Panc1 (cell line): ENCODE measurements at regions not wholly inside any gene's neighbourhood (a gene's known extent, or its start where the extent isn't known, plus 50 kb on each side); places are given as distances from the start of the nearest gene placed in this dataset.
"Not testable (repeated sequence)": the region's sequence is repeated elsewhere in the genome, so short reads cannot be mapped to it uniquely, and the experiment has no call there.

Source experiments
- ATAC-seq: fragments of 200-7000 bp; cut with Tn5 transposase; 2 replicates; pipeline ENCODE4 v1.9.1; 2020; ENCODE audit warnings: mild to moderate bottlenecking, moderate library complexity
- BruUV-seq: library from RNA; stranded (reverse); fragments of 400-500 nt; replicated peaks from 2 replicates; lab custom pipeline; 2021; lab: Mats Ljungman, UMichigan
- CTCF ChIA-PET: fragments of 300-600 bp; sonication (Branson Sonifier 250); formaldehyde crosslinking; loops from one replicate; lab custom pipeline; 2022; ENCODE audit warnings: antibody characterized with exemption; lab: Charles Lee
- POLR2A ChIA-PET: fragments of 300-600 bp; sonication (Branson Sonifier 250); formaldehyde crosslinking; loops from one replicate; lab custom pipeline; 2022; ENCODE audit warnings: antibody characterized with exemption; lab: Charles Lee
- DNase-seq: peaks from one replicate; pipeline ENCODE4 v3.0.0-alpha.2; 2010; ENCODE audit warnings: low read depth, low spot score
- H3K27ac ChIP-seq: 2 replicates; pipeline ENCODE4 v1.5.1; 2011; ENCODE audit warnings: mild to moderate bottlenecking, low read length, inconsistent platforms
- H3K27me3 ChIP-seq: fragments of 200-500 bp; sonication (Bioruptor generic); 2 replicates; pipeline ENCODE4 v1.6.0; 2014; ENCODE audit warnings: low read length, inconsistent platforms; ENCODE audit not compliant: control insufficient read depth, insufficient read depth
- H3K36me3 ChIP-seq: fragments of 200-500 bp; sonication (Bioruptor generic); 2 replicates; pipeline ENCODE4 v1.5.1; 2014; ENCODE audit warnings: inconsistent platforms, mild to moderate bottlenecking, low read length, moderate library complexity; ENCODE audit not compliant: control insufficient read depth, insufficient read depth
- H3K4me1 ChIP-seq: 2 replicates; pipeline ENCODE4 v1.5.1; 2011; ENCODE audit warnings: inconsistent platforms, mild to moderate bottlenecking, low read length, moderate library complexity; ENCODE audit not compliant: control insufficient read depth, insufficient read depth
- H3K4me3 ChIP-seq, 2 experiments: 2 replicates each; pipeline ENCODE4 v1.5.1; 2011 to 2012; ENCODE audit warnings: low read depth in 2 of 2, low read length in 2 of 2, mild to moderate bottlenecking in 2 of 2, inconsistent platforms in 1 of 2, moderate library complexity in 1 of 2
- H3K9me3 ChIP-seq: fragments of 200-500 bp; sonication (Bioruptor generic); 2 replicates; pipeline ENCODE4 v1.5.1; 2014; ENCODE audit warnings: low read depth, mild to moderate bottlenecking, inconsistent platforms, low read length, moderate library complexity; ENCODE audit not compliant: control insufficient read depth, insufficient read depth
- CTCF ChIP-seq: fragments of 450-650 bp; IDR thresholded peaks from 2 replicates; pipeline ENCODE4 v1.5.1; 2017; ENCODE audit warnings: mild to moderate bottlenecking
- POLR2AphosphoS5 ChIP-seq: IDR thresholded peaks from 2 replicates; pipeline ENCODE4 v1.6.1; 2012; ENCODE audit warnings: mild to moderate bottlenecking, low read depth, low read length, moderate library complexity
- REST ChIP-seq, 2 experiments: IDR thresholded peaks; 2 replicates each; pipeline ENCODE4 v1.6.1; 2011 to 2012; ENCODE audit warnings: low read depth in 2 of 2, control low read depth in 1 of 2, low read length in 1 of 2, mild to moderate bottlenecking in 1 of 2, moderate library complexity in 1 of 2; ENCODE audit not compliant: insufficient read depth in 1 of 2
- SIN3A ChIP-seq: IDR thresholded peaks from 2 replicates; pipeline ENCODE4 v1.6.1; 2012; ENCODE audit warnings: low read depth, mild to moderate bottlenecking, low read length, moderate library complexity, borderline replicate concordance; ENCODE audit not compliant: insufficient read depth
- TCF7L2 ChIP-seq: IDR thresholded peaks from 2 replicates; pipeline ENCODE4 v1.6.1; 2011; ENCODE audit warnings: mild to moderate bottlenecking, low read depth, low read length, inconsistent platforms
- in situ Hi-C: cut with HindIII; loops from 2 replicates; pipeline ENCODE4 v1.10.0; 2016; ENCODE audit warnings: low sequenced_read_pairs, low pct_unique_long_range_greater_than_20kb
- intact Hi-C: fragments of 100-400 bp; cut with micrococcal nuclease; formaldehyde crosslinking; loops from one replicate; pipeline ENCODE4 v1.10.0; 2022; ENCODE audit not compliant: unreplicated experiment

- no peak for TF ChIP-seq TCF7L2
- no peak for TF ChIP-seq SIN3A
- no peak for TF ChIP-seq REST (IDR thresholded peaks at IDR 0.05; ENCODE audit: insufficient read depth in 1 of 2, low read depth in 2 of 2, low read length in 1 of 2)
- TF ChIP-seq POLR2AphosphoS5 = no peak
- no peak for TF ChIP-seq CTCF
- Histone ChIP-seq H3K4me1 (no peaks in the 10 kb centered on the region), H3K36me3 (no peaks in the 10 kb centered on the region), H3K27me3 (no peaks in the 10 kb centered on the region), H3K4me3 (no peak overlapping the region), H3K9me3 (no peaks in the 10 kb centered on the region), H3K27ac (no peak overlapping the region)
- intact Hi-C loops (no loop called here), in situ Hi-C loops (no loop called here)
- BruUV-seq = no TSS peak
- ATAC-seq (no peak), DNase-seq (no peak)
- ChIA-PET CTCF (no interaction called here), POLR2A (no interaction called here)
Observed at GRCh38 chr14:105690671-105691070, 164.3 kb downstream of the TMEM121 start.

- CTCF ChIA-PET, intact Hi-C loops, H3K27me3 ChIP-seq, H3K4me3 ChIP-seq, H3K27ac ChIP-seq, DNase-seq, BruUV-seq, H3K4me1 ChIP-seq, POLR2A ChIA-PET, H3K36me3 ChIP-seq, in situ Hi-C loops, H3K9me3 ChIP-seq, ATAC-seq: not testable (repeated sequence)
Observed at GRCh38 chr14:105691321-105692109, 165.1 kb downstream of the TMEM121 start.

GRCh38 chr14:105692110-105692685 is 165.8 kb downstream of the TMEM121 start:
- BruUV-seq, H3K9me3 ChIP-seq, H3K4me3 ChIP-seq, POLR2A ChIA-PET, CTCF ChIA-PET, DNase-seq, H3K27ac ChIP-seq, intact Hi-C loops, in situ Hi-C loops, H3K36me3 ChIP-seq, H3K27me3 ChIP-seq, ATAC-seq, H3K4me1 ChIP-seq: not testable (repeated sequence)
